HepG2 (cell line): ENCODE measurements at regions not wholly inside any gene's neighbourhood (a gene's known extent, or its start where the extent isn't known, plus 50 kb on each side); places are given as distances from the start of the nearest gene placed in this dataset.

Source experiments
- CCDC6 ChIP-seq: sonication (generic); formaldehyde crosslinking; IDR thresholded peaks from 2 replicates; pipeline ENCODE4 v1.8.1; 2022; ENCODE audit warnings: mild to moderate bottlenecking, missing genetic modification reagents, moderate library complexity
- GATAD2A ChIP-seq: IDR thresholded peaks from 2 replicates; pipeline ENCODE4 v1.6.1; 2016
- HIC2 ChIP-seq: sonication (generic); formaldehyde crosslinking; IDR thresholded peaks from 2 replicates; pipeline ENCODE4 v1.9.0; 2022; ENCODE audit warnings: low read depth, missing genetic modification reagents
- NFE2L1 ChIP-seq: sonication (generic); formaldehyde crosslinking; IDR thresholded peaks from 2 replicates; pipeline ENCODE4 v1.4.0; 2020; ENCODE audit warnings: missing genetic modification reagents, mild to moderate bottlenecking, borderline replicate concordance
- PITX1 ChIP-seq: sonication (generic); formaldehyde crosslinking; IDR thresholded peaks from 2 replicates; pipeline ENCODE4 v1.5.1; 2020; ENCODE audit warnings: mild to moderate bottlenecking, missing genetic modification reagents
- SP5 ChIP-seq: IDR thresholded peaks from 2 replicates; pipeline ENCODE4 v1.6.1; 2016; ENCODE audit warnings: low read depth, borderline replicate concordance
- TSC22D2 ChIP-seq: sonication (generic); formaldehyde crosslinking; IDR thresholded peaks from 2 replicates; pipeline ENCODE4 v1.5.1; 2020; ENCODE audit warnings: missing genetic modification reagents, mild to moderate bottlenecking, borderline replicate concordance
- ZBTB37 ChIP-seq: sonication (generic); formaldehyde crosslinking; IDR thresholded peaks from 2 replicates; pipeline ENCODE4 v1.4.0; 2020; ENCODE audit warnings: mild to moderate bottlenecking, missing genetic modification reagents
- ZBTB40 ChIP-seq, 2 experiments: fragments of 450-650 bp in 1 of 2; sonication (generic) in 1 of 2; formaldehyde crosslinking in 1 of 2; IDR thresholded peaks; 2 replicates each; pipeline versions ENCODE4 v1.6.1 to v1.8.0; 2016 to 2022; ENCODE audit warnings: antibody characterized with exemption in 1 of 2, mild to moderate bottlenecking in 1 of 2, missing genetic modification reagents in 1 of 2
- ZNF121 ChIP-seq: sonication (generic); formaldehyde crosslinking; IDR thresholded peaks from 2 replicates; pipeline ENCODE4 v1.5.0; 2020; ENCODE audit warnings: mild to moderate bottlenecking, missing genetic modification reagents
- ZNF24 ChIP-seq: fragments of 450-650 bp; IDR thresholded peaks from 2 replicates; pipeline ENCODE4 v1.6.1; 2017; ENCODE audit warnings: antibody characterized with exemption, mild to moderate bottlenecking
- ZNF710 ChIP-seq: sonication (generic); formaldehyde crosslinking; IDR thresholded peaks from 2 replicates; pipeline ENCODE4 v1.5.0; 2020; ENCODE audit warnings: mild to moderate bottlenecking, missing genetic modification reagents, borderline replicate concordance
- ZNF816 ChIP-seq: sonication (generic); formaldehyde crosslinking; IDR thresholded peaks from 2 replicates; pipeline ENCODE4 v1.8.0; 2022; ENCODE audit warnings: missing genetic modification reagents, mild to moderate bottlenecking, borderline replicate concordance

GRCh38 chr5:175162036-175162435, 281.9 kb downstream of the DRD1 start (continued):
- no peak for TF ChIP-seq PITX1 (CRISPR knock-in tag)
- no peak for TF ChIP-seq GATAD2A (CRISPR knock-in tag)
- no peak for TF ChIP-seq ZNF816 (CRISPR knock-in tag)
- TF ChIP-seq ZBTB40 (IDR thresholded peaks at IDR 0.05) = no peak
- TF ChIP-seq ZBTB40 (CRISPR knock-in tag; IDR thresholded peaks at IDR 0.05) = no peak
- TF ChIP-seq SP5 (CRISPR knock-in tag) = no peak
- TF ChIP-seq ZNF710 (CRISPR knock-in tag) = no peak
- TF ChIP-seq ZNF121 = no peak
- TF ChIP-seq ZNF24 = no peak
- no peak for TF ChIP-seq NFE2L1 (CRISPR knock-in tag)
- TF ChIP-seq HIC2 = no peak
- TF ChIP-seq ZBTB37 (CRISPR knock-in tag) = no peak
- TF ChIP-seq TSC22D2 (CRISPR knock-in tag) = no peak
- TF ChIP-seq CCDC6 (CRISPR knock-in tag) = no peak
- TF ChIP-seq, all 625 proteins: peak for 0
